ENCODE measurements at regions not wholly inside any gene's neighbourhood (a gene's known extent, or its start where the extent isn't known, plus 50 kb on each side); places are given as distances from the start of the nearest gene placed in this dataset.
A peak's percentile ranks its signal among the peaks of the same experiment; 100 is the strongest.

DNA sequence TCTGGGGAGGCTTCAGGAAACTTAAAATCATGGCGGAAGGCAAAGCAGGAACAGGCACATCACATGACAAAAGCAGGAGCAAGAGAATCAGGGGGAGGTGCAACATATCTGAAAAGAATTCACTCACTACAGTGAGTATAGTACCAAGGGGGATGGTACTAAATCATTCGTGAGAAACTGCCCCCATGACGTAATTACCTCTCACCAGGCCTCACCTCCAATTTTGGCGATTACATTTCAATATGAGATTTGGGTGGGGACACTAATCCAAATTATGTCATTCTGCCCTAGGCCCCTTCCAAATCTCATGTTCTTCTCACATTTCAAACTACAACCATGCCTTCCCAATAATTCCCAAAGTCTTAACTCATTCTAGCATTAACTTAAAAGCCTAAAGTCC, 740.8 kb upstream of the SOX11 start:
- H3K4me3 Mint-ChIP-seq (ENCODE audit: unreplicated experiment) = no peak overlapping the region
- no TSS peak for BruUV-seq (replicated peaks)
- no peak for DNase-seq (ENCODE audit: unreplicated experiment)
- ChIA-PET POLR2A (no interaction called here), CTCF (no interaction called here)
- H3K9me3 Mint-ChIP-seq (ENCODE audit: unreplicated experiment) = no peaks in the 10 kb centered on the region
- no peak overlapping the region for H3K27ac Mint-ChIP-seq (ENCODE audit: low read depth, unreplicated experiment)
- H3K36me3 Mint-ChIP-seq (ENCODE audit: insufficient read depth, unreplicated experiment) = no peaks in the 10 kb centered on the region
- H3K4me1 Mint-ChIP-seq (ENCODE audit: insufficient read depth, unreplicated experiment) = no peaks in the 10 kb centered on the region
- no peaks in the 10 kb centered on the region for H3K27me3 Mint-ChIP-seq (ENCODE audit: insufficient read depth, unreplicated experiment)
- intact Hi-C loops (cut with micrococcal nuclease) = no loop called here
- no peak for TF ChIP-seq CTCF (IDR thresholded peaks at IDR 0.05; ENCODE audit: unreplicated experiment)

GRCh38 chr2:4959219-4959618, 733.0 kb upstream of the SOX11 start:
- Mint-ChIP-seq H3K27me3 (ENCODE audit: insufficient read depth, unreplicated experiment) (no peaks in the 10 kb centered on the region), H3K4me3 (ENCODE audit: unreplicated experiment) (no peak overlapping the region), H3K4me1 (ENCODE audit: insufficient read depth, unreplicated experiment) (no peaks in the 10 kb centered on the region), H3K36me3 (ENCODE audit: insufficient read depth, unreplicated experiment) (no peaks in the 10 kb centered on the region), H3K27ac (ENCODE audit: low read depth, unreplicated experiment) (no peak overlapping the region), H3K9me3 (ENCODE audit: unreplicated experiment) (no peaks in the 10 kb centered on the region)
- ChIA-PET POLR2A (no interaction called here), CTCF (interaction anchor here (0.6 kb wide), 1 partner anchor 981 kb away, joined by 3 read pairs; no protein-coding TSS in a partner anchor)
- BruUV-seq (replicated peaks) = no TSS peak
- no peak for DNase-seq (ENCODE audit: unreplicated experiment)
- no peak for TF ChIP-seq CTCF (IDR thresholded peaks at IDR 0.05; ENCODE audit: unreplicated experiment)
- intact Hi-C loops (cut with micrococcal nuclease) = no loop called here

- Mint-ChIP-seq H3K4me1 (ENCODE audit: insufficient read depth, unreplicated experiment) (no peaks in the 10 kb centered on the region), H3K27me3 (ENCODE audit: insufficient read depth, unreplicated experiment) (no peaks in the 10 kb centered on the region), H3K9me3 (ENCODE audit: unreplicated experiment) (no peaks in the 10 kb centered on the region), H3K27ac (ENCODE audit: low read depth, unreplicated experiment) (peak overlapping the region; percentile 72), H3K4me3 (ENCODE audit: unreplicated experiment) (no peak overlapping the region), H3K36me3 (ENCODE audit: insufficient read depth, unreplicated experiment) (no peaks in the 10 kb centered on the region)
- intact Hi-C loops (cut with micrococcal nuclease) = no loop called here
- no TSS peak for BruUV-seq (replicated peaks)
- ChIA-PET POLR2A (no interaction called here), CTCF (interaction anchor here (0.7 kb wide), 1 partner anchor 724 kb away, joined by 3 read pairs; no protein-coding TSS in a partner anchor)
- no peak for TF ChIP-seq CTCF (IDR thresholded peaks at IDR 0.05; ENCODE audit: unreplicated experiment)
- DNase-seq (ENCODE audit: unreplicated experiment) = no peak
Observed at GRCh38 chr2:4962419-4962818, 729.8 kb upstream of the SOX11 start.

DNA sequence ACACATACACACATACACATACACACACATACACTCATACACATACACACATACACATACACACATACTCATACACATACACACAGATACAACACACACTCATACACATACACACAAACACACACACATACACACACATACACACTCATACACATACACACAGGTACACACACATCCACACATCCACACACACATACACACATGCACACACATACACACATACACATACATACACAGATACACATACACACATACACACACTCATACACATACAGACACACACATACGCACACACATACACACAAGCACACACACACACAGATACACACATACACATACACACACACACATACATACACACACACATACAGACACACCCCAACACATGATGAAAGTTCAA, 729.1 kb upstream of the SOX11 start:
- BruUV-seq (replicated peaks) = no TSS peak
- H3K4me1 Mint-ChIP-seq (ENCODE audit: insufficient read depth, unreplicated experiment) = no peaks in the 10 kb centered on the region
- no peak for TF ChIP-seq CTCF (IDR thresholded peaks at IDR 0.05; ENCODE audit: unreplicated experiment)
- ChIA-PET POLR2A (no interaction called here), CTCF (interaction anchor here (0.6 kb wide), 1 partner anchor 80 kb away, joined by 3 read pairs; no protein-coding TSS in a partner anchor)
- DNase-seq (ENCODE audit: unreplicated experiment) = no peak
- no peaks in the 10 kb centered on the region for H3K9me3 Mint-ChIP-seq (ENCODE audit: unreplicated experiment)
- H3K27ac Mint-ChIP-seq (ENCODE audit: low read depth, unreplicated experiment) = no peak overlapping the region
- H3K36me3 Mint-ChIP-seq (ENCODE audit: insufficient read depth, unreplicated experiment) = no peaks in the 10 kb centered on the region
- intact Hi-C loops (cut with micrococcal nuclease) = no loop called here
- no peaks in the 10 kb centered on the region for H3K27me3 Mint-ChIP-seq (ENCODE audit: insufficient read depth, unreplicated experiment)
- no peak overlapping the region for H3K4me3 Mint-ChIP-seq (ENCODE audit: unreplicated experiment)
